ENCODE measurements at regions not wholly inside any gene's neighbourhood (a gene's known extent, or its start where the extent isn't known, plus 50 kb on each side); places are given as distances from the start of the nearest gene placed in this dataset.

- no peak overlapping the region for H3K27ac ChIP-seq
- no peaks in the 10 kb centered on the region for H3K27me3 ChIP-seq
- TF ChIP-seq, protein P1, sequence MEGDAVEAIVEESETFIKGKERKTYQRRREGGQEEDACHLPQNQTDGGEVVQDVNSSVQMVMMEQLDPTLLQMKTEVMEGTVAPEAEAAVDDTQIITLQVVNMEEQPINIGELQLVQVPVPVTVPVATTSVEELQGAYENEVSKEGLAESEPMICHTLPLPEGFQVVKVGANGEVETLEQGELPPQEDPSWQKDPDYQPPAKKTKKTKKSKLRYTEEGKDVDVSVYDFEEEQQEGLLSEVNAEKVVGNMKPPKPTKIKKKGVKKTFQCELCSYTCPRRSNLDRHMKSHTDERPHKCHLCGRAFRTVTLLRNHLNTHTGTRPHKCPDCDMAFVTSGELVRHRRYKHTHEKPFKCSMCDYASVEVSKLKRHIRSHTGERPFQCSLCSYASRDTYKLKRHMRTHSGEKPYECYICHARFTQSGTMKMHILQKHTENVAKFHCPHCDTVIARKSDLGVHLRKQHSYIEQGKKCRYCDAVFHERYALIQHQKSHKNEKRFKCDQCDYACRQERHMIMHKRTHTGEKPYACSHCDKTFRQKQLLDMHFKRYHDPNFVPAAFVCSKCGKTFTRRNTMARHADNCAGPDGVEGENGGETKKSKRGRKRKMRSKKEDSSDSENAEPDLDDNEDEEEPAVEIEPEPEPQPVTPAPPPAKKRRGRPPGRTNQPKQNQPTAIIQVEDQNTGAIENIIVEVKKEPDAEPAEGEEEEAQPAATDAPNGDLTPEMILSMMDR (IDR thresholded peaks at IDR 0.05): no peak
- intact Hi-C loops (cut with DNase I): no loop called here
- H3K4me3 ChIP-seq: no peak overlapping the region
- ATAC-seq (no peak), DNase-seq (no peak)
- no peaks in the 10 kb centered on the region for H3K9me3 ChIP-seq
- H3K4me1 ChIP-seq: no peaks in the 10 kb centered on the region
- H3K36me3 ChIP-seq: no peaks in the 10 kb centered on the region
Measured at GRCh38 chr5:165913059-165913458, 2378.4 kb upstream of the WWC1 start.

DNA sequence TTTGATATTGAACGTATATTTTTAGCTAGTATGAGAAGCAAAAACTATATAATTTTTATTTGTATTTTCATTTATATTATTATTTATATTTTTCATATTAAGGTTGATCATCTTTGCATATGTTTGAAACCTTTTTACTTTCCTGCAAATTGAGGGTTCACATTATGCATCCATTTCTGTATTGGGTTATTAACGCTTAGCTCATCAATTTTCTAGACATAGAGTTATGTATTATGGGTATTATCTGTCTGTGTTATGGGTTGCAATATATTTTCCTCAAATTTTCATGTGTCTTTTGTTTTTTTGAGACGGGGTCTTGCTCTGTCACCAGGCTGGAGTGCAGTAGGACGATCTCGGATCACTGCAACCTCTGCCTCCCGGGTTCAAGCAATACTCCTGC lies 2377.0 kb upstream of the WWC1 start:
- Histone ChIP-seq H3K27ac (no peak overlapping the region), H3K36me3 (no peaks in the 10 kb centered on the region), H3K27me3 (no peaks in the 10 kb centered on the region), H3K9me3 (no peaks in the 10 kb centered on the region), H3K4me3 (no peak overlapping the region), H3K4me1 (no peaks in the 10 kb centered on the region)
- intact Hi-C loops (cut with DNase I): no loop called here
- DNase-seq (no peak), ATAC-seq (no peak)
- TF ChIP-seq, protein P1 (IDR thresholded peaks at IDR 0.05): no peak

DNA sequence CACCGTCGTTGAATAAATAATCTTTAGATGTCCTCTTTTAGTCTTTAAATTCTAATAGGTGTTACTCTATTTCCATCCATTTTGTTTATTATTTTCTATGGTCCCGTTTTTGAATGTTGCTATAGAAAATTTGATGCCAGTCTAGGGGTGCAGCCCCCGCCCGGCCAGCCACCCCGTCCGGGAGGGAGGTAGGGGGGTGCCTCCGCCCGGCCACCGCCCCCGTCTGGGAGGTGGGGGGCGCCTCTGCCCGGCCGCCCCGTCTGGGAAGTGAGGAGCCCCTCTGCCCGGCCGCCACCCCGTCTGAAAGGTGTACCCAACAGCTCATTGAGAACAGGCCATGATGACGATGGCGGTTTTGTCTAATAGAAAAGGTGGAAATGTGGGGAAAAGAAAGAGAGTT lies 2372.2 kb upstream of the WWC1 start:
- intact Hi-C loops (cut with DNase I): no loop called here
- H3K4me1 ChIP-seq: no peaks in the 10 kb centered on the region
- no peak for DNase-seq
- H3K27me3 ChIP-seq: no peaks in the 10 kb centered on the region
- no peak overlapping the region for H3K4me3 ChIP-seq
- H3K36me3 ChIP-seq: no peaks in the 10 kb centered on the region
- no peak overlapping the region for H3K27ac ChIP-seq
- no peak for ATAC-seq
- H3K9me3 ChIP-seq: no peaks in the 10 kb centered on the region
- TF ChIP-seq, protein P1 (IDR thresholded peaks at IDR 0.05): no peak

GRCh38 chr5:165920655-165921054 lies 2370.8 kb upstream of the WWC1 start:
- no peaks in the 10 kb centered on the region for H3K4me1 ChIP-seq
- TF ChIP-seq, protein P1 (IDR thresholded peaks at IDR 0.05): no peak
- intact Hi-C loops (cut with DNase I): no loop called here
- H3K27me3 ChIP-seq: no peaks in the 10 kb centered on the region
- ATAC-seq (no peak), DNase-seq (no peak)
- H3K4me3 ChIP-seq: no peak overlapping the region
- no peaks in the 10 kb centered on the region for H3K36me3 ChIP-seq
- H3K27ac ChIP-seq: no peak overlapping the region
- H3K9me3 ChIP-seq: no peaks in the 10 kb centered on the region

DNA sequence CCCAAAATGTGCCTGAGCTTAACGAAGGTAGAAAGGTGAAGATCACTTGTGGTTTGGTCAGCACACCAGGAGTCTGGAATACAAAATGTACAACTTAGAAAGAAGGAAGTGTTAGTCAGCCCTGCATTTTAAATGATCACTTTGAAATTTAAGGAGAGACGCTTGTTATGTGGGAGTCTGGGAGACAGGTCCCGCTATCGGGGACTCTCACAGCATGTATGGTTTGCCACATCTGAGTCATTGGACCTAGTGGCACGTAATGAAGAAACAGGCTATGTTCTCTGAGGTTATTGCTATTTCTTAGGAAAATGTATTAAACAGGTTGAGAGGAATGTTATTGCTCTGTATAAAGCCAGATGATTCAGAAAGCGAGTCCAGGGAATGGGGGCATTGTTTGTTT lies 2362.5 kb upstream of the WWC1 start:
- Histone ChIP-seq H3K9me3 (no peaks in the 10 kb centered on the region), H3K36me3 (no peaks in the 10 kb centered on the region), H3K27me3 (no peaks in the 10 kb centered on the region), H3K4me3 (no peak overlapping the region), H3K27ac (no peak overlapping the region), H3K4me1 (no peaks in the 10 kb centered on the region)
- ATAC-seq (no peak), DNase-seq (no peak)
- TF ChIP-seq, protein P1 (IDR thresholded peaks at IDR 0.05): no peak
- intact Hi-C loops (cut with DNase I): no loop called here

DNA sequence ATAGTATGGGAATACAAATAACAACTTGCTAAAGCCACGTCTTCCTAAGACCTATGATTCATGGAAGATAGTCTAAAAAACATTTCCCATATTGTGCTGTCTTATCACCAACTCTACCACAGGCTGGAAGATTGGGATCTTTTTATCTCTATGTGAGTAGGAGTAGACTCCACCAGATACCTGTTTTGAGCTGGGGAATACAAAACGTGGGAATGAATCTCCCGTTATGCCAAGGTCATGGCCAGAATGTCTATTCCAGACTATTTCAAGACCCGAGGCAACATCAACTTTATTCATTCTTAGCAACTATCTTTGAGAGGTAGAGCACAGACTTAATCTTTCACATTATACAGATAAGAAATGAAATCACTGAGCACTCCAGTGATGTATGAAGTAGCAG lies 2350.9 kb upstream of the WWC1 start:
- no peak overlapping the region for H3K27ac ChIP-seq
- intact Hi-C loops (cut with DNase I): no loop called here
- no peaks in the 10 kb centered on the region for H3K27me3 ChIP-seq
- H3K36me3 ChIP-seq: no peaks in the 10 kb centered on the region
- no peaks in the 10 kb centered on the region for H3K4me1 ChIP-seq
- H3K4me3 ChIP-seq: no peak overlapping the region
- ATAC-seq (no peak), DNase-seq (no peak)
- TF ChIP-seq, protein P1 (IDR thresholded peaks at IDR 0.05): no peak
- no peaks in the 10 kb centered on the region for H3K9me3 ChIP-seq

Data from upper lobe of right lung (tissue), 1 donor.